HCT116 (cell line): ENCODE measurements at regions not wholly inside any gene's neighbourhood (a gene's known extent, or its start where the extent isn't known, plus 50 kb on each side); places are given as distances from the start of the nearest gene placed in this dataset.

Experiments used
- CTCF ChIP-seq, 3 experiments: fragments of 200-600 bp in 1 of 3; sonication (generic) in 1 of 3; IDR thresholded peaks in 2 of 3; conservative IDR thresholded peaks in 1 of 3; 2 replicates each; pipeline ENCODE4 v1.5.1; 2012 to 2017; ENCODE audit warnings: low read depth in 2 of 3, low read length in 2 of 3, antibody characterized with exemption in 1 of 3, borderline replicate concordance in 1 of 3, control low read depth in 1 of 3, mild to moderate bottlenecking in 1 of 3, mixed read lengths in 1 of 3, mixed run types in 1 of 3, moderate library complexity in 1 of 3; ENCODE audit not compliant: insufficient read depth in 1 of 3
- MAX ChIP-seq: IDR thresholded peaks from 2 replicates; pipeline ENCODE4 v1.6.1; 2012

- TF ChIP-seq MAX, result no peak
- no peak for TF ChIP-seq CTCF (IDR thresholded peaks at IDR 0.05 in 2 of 3, conservative IDR thresholded peaks at IDR 0.05 in 1 of 3; ENCODE audit: borderline replicate concordance in 1 of 3, insufficient read depth in 1 of 3, low read depth in 2 of 3, low read length in 2 of 3)
Measured at GRCh38 chr3:5675319-5675718, 487.8 kb downstream of the EDEM1 start.
